GM21526 (cell line): ENCODE measurements at regions not wholly inside any gene's neighbourhood (a gene's known extent, or its start where the extent isn't known, plus 50 kb on each side); places are given as distances from the start of the nearest gene placed in this dataset.
"Not testable (repeated sequence)": the region's sequence is repeated elsewhere in the genome, so short reads cannot be mapped to it uniquely, and the experiment has no call there.

Source experiments
- ATAC-seq: cut with Tn5 transposase; IDR thresholded peaks from one replicate; pipeline ENCODE4 v1.9.1; 2021; ENCODE audit warnings: moderate library complexity; ENCODE audit not compliant: unreplicated experiment, low FRiP score

- ATAC-seq = no peak
Measured at GRCh38 chr7:138359870-138360559, 100.0 kb upstream of the TRIM24 start.

GRCh38 chr7:138363721-138364120, 96.3 kb upstream of the TRIM24 start:
- ATAC-seq = no peak

- not testable (repeated sequence) for ATAC-seq
Measured at GRCh38 chr7:138366137-138366536, 93.9 kb upstream of the TRIM24 start.

- not testable (repeated sequence) for ATAC-seq
Measured at GRCh38 chr7:138366676-138367075, 93.4 kb upstream of the TRIM24 start.

- no peak for ATAC-seq
Measured at GRCh38 chr7:138369797-138370196, 90.3 kb upstream of the TRIM24 start.

- no peak for ATAC-seq
Measured at GRCh38 chr7:138370956-138371355, 89.1 kb upstream of the TRIM24 start.

- no peak for ATAC-seq
Measured at GRCh38 chr7:138374119-138374693, 85.9 kb upstream of the TRIM24 start.

- no peak for ATAC-seq
Measured at GRCh38 chr7:138377306-138377705, 82.8 kb upstream of the TRIM24 start.

GRCh38 chr7:138378741-138379559, 81.1 kb upstream of the TRIM24 start:
- ATAC-seq = no peak

- ATAC-seq = no peak
Measured at GRCh38 chr7:138382862-138383565, 77.0 kb upstream of the TRIM24 start.

GRCh38 chr7:138386821-138387220, 73.2 kb upstream of the TRIM24 start:
- ATAC-seq = no peak

GRCh38 chr7:138387755-138388475, 72.1 kb upstream of the TRIM24 start:
- ATAC-seq = no peak

- no peak for ATAC-seq
Measured at GRCh38 chr7:138388673-138389491, 71.2 kb upstream of the TRIM24 start.

- no peak for ATAC-seq
Measured at GRCh38 chr7:138395763-138396162, 64.3 kb upstream of the TRIM24 start.

- ATAC-seq = peak; percentile 59
Measured at GRCh38 chr7:138396251-138397070, 63.6 kb upstream of the TRIM24 start.

- ATAC-seq = not testable (repeated sequence)
Measured at GRCh38 chr7:138397071-138397433, 63.0 kb upstream of the TRIM24 start.

GRCh38 chr7:138398857-138399256, 61.2 kb upstream of the TRIM24 start:
- ATAC-seq = no peak

GRCh38 chr7:138400400-138400886, 59.6 kb upstream of the TRIM24 start:
- no peak for ATAC-seq

- ATAC-seq = no peak
Measured at GRCh38 chr7:138402749-138403148, 57.3 kb upstream of the TRIM24 start.
